ENCODE measurements at regions not wholly inside any gene's neighbourhood (a gene's known extent, or its start where the extent isn't known, plus 50 kb on each side); places are given as distances from the start of the nearest gene placed in this dataset.

GRCh38 chr2:8458503-8459459 is 223.1 kb upstream of the ID2 start (continued):
- no peak for TF ChIP-seq ZBTB33 (IDR thresholded peaks at IDR 0.05)
- peak; percentile 49 for TF ChIP-seq REST (IDR thresholded peaks at IDR 0.05)

- no peak overlapping the region for H3K9ac ChIP-seq (ENCODE audit: low read depth in 1 of 2, low read length in 2 of 2)
- H3K36me3 ChIP-seq (ENCODE audit: control insufficient read depth in 4 of 4, insufficient read depth in 3 of 4, low read depth in 1 of 4, low read length in 3 of 4): no peaks in the 10 kb centered on the region
- WGBS: 90% methylated on average over 3 of the region's 3 CpGs
- no peaks in the 10 kb centered on the region for H3K9me3 ChIP-seq (ENCODE audit: control insufficient read depth in 4 of 4, low read length in 3 of 4)
- peak overlapping the region; percentile 43 to 75 for H3K27ac ChIP-seq (ENCODE audit: low read depth in 1 of 2, low read length in 2 of 2)
- H3K4me1 ChIP-seq (ENCODE audit: control insufficient read depth in 4 of 4, insufficient read depth in 4 of 4, low read length in 3 of 4): peaks cover 3 to 37% (median 21%) of the 10 kb centered on the region in 4 donors
- H3K27me3 ChIP-seq (ENCODE audit: control insufficient read depth in 4 of 4, insufficient read depth in 4 of 4, low read length in 3 of 4): no peaks in the 10 kb centered on the region
- H3K4me3 ChIP-seq (ENCODE audit: low read depth in 1 of 3, low read length in 3 of 3): no peak overlapping the region
- TF ChIP-seq HNF4A (conservative IDR thresholded peaks at IDR 0.05) (no peak), HNF4G (IDR thresholded peaks at IDR 0.05) (no peak), ZBTB33 (IDR thresholded peaks at IDR 0.05) (no peak), ATF3 (IDR thresholded peaks at IDR 0.05) (no peak), SP1 (IDR thresholded peaks at IDR 0.05) (no peak), EGR1 (IDR thresholded peaks at IDR 0.05; ENCODE audit: low read depth in 2 of 2) (no peak)
- no peak for DNase-seq (ENCODE audit: low spot score)
Measured at GRCh38 chr2:8459474-8459873, 222.4 kb upstream of the ID2 start.

GRCh38 chr2:8461341-8461740 is 220.5 kb upstream of the ID2 start:
- peaks cover 3 to 37% (median 20%) of the 10 kb centered on the region in 4 donors for H3K4me1 ChIP-seq (ENCODE audit: control insufficient read depth in 4 of 4, insufficient read depth in 4 of 4, low read length in 3 of 4)
- no peak for TF ChIP-seq HNF4G (IDR thresholded peaks at IDR 0.05)
- no peaks in the 10 kb centered on the region for H3K36me3 ChIP-seq (ENCODE audit: control insufficient read depth in 4 of 4, insufficient read depth in 3 of 4, low read depth in 1 of 4, low read length in 3 of 4)
- no peak overlapping the region for H3K4me3 ChIP-seq (ENCODE audit: low read depth in 1 of 3, low read length in 3 of 3)
- no peak overlapping the region for H3K9ac ChIP-seq (ENCODE audit: low read depth in 1 of 2, low read length in 2 of 2)
- no peaks in the 10 kb centered on the region for H3K27me3 ChIP-seq (ENCODE audit: control insufficient read depth in 4 of 4, insufficient read depth in 4 of 4, low read length in 3 of 4)
- H3K27ac ChIP-seq (ENCODE audit: low read depth in 1 of 2, low read length in 2 of 2): no peak overlapping the region
- no peaks in the 10 kb centered on the region for H3K9me3 ChIP-seq (ENCODE audit: control insufficient read depth in 4 of 4, low read length in 3 of 4)
- WGBS: 100% methylated on average over 1 of the region's 1 CpG
- no peak for DNase-seq (ENCODE audit: low spot score)
